Activated naive CD8-positive, alpha-beta T cell treated with anti-CD3 and anti-CD28 coated beads, Interleukin-2, amount 10 ng/mL, durations not matched to agents 7 days and 5 days (primary cell): ENCODE measurements at regions not wholly inside any gene's neighbourhood (a gene's known extent, or its start where the extent isn't known, plus 50 kb on each side); places are given as distances from the start of the nearest gene placed in this dataset.
A peak's percentile ranks its signal among the peaks of the same experiment; 100 is the strongest.

Source experiments
- ATAC-seq: fragments of 150-1000 bp; cut with Tn5 transposase; one replicate; pipeline ENCODE4 v1.10.0; 2021; ENCODE audit warnings: low read depth, moderate library complexity
- POLR2A ChIA-PET: fragments of 350-600 bp; sonication (Branson Sonifier 250); formaldehyde crosslinking; loops from one replicate; lab custom pipeline; 2021; ENCODE audit warnings: antibody characterized with exemption; lab: Charles Lee
- DNase-seq: peaks from one replicate; pipeline ENCODE4 v3.0.0; 2021
- H3K27ac Mint-ChIP-seq: one replicate; pipeline ENCODE4 v1.8.0; 2022; ENCODE audit warnings: mild to moderate bottlenecking, mixed read lengths
- H3K27me3 Mint-ChIP-seq: one replicate; pipeline ENCODE4 v1.8.0; 2022; ENCODE audit warnings: mild to moderate bottlenecking, moderate library complexity, mixed read lengths
- H3K36me3 Mint-ChIP-seq: one replicate; pipeline ENCODE4 v1.8.0; 2021; ENCODE audit warnings: mild to moderate bottlenecking, mixed read lengths
- H3K4me1 Mint-ChIP-seq: one replicate; pipeline ENCODE4 v1.8.0; 2021; ENCODE audit warnings: mixed read lengths
- H3K4me3 Mint-ChIP-seq: one replicate; pipeline ENCODE4 v1.8.0; 2022; ENCODE audit warnings: mild to moderate bottlenecking, moderate library complexity, mixed read lengths
- H3K9me3 Mint-ChIP-seq: one replicate; pipeline ENCODE4 v1.8.0; 2021; ENCODE audit warnings: mixed read lengths

- ATAC-seq, result no peak
- Mint-ChIP-seq H3K4me1 (no peaks in the 10 kb centered on the region), H3K27me3 (no peaks in the 10 kb centered on the region), H3K9me3 (peaks cover 1% of the 10 kb centered on the region), H3K4me3 (no peak overlapping the region), H3K36me3 (no peaks in the 10 kb centered on the region), H3K27ac (no peak overlapping the region)
- no peak for DNase-seq
- POLR2A ChIA-PET, result no interaction called here
Observed at GRCh38 chr4:151953795-151954372, 193.1 kb upstream of the GATB start.

- no peaks in the 10 kb centered on the region for H3K4me1 Mint-ChIP-seq
- no peaks in the 10 kb centered on the region for H3K27me3 Mint-ChIP-seq
- no peaks in the 10 kb centered on the region for H3K36me3 Mint-ChIP-seq
- POLR2A ChIA-PET, result no interaction called here
- DNase-seq, result no peak
- no peak for ATAC-seq
- no peak overlapping the region for H3K27ac Mint-ChIP-seq
- H3K4me3 Mint-ChIP-seq, result no peak overlapping the region
- peaks cover 1% of the 10 kb centered on the region for H3K9me3 Mint-ChIP-seq
Observed at GRCh38 chr4:151953312-151953711, 192.5 kb upstream of the GATB start.

GRCh38 chr4:151952711-151953254, 192.0 kb upstream of the GATB start:
- ATAC-seq, result no peak
- no peak overlapping the region for H3K4me3 Mint-ChIP-seq
- H3K36me3 Mint-ChIP-seq, result peaks cover 2% of the 10 kb centered on the region
- H3K27ac Mint-ChIP-seq, result no peak overlapping the region
- H3K4me1 Mint-ChIP-seq, result no peaks in the 10 kb centered on the region
- peaks cover 5% of the 10 kb centered on the region for H3K9me3 Mint-ChIP-seq
- POLR2A ChIA-PET, result no interaction called here
- H3K27me3 Mint-ChIP-seq, result no peaks in the 10 kb centered on the region
- no peak for DNase-seq

GRCh38 chr4:151952137-151952536, 191.3 kb upstream of the GATB start:
- no peak for ATAC-seq
- no peak overlapping the region for H3K4me3 Mint-ChIP-seq
- H3K36me3 Mint-ChIP-seq, result peaks cover 2% of the 10 kb centered on the region
- no peak for DNase-seq
- H3K4me1 Mint-ChIP-seq, result no peaks in the 10 kb centered on the region
- peaks cover 10% of the 10 kb centered on the region for H3K9me3 Mint-ChIP-seq
- no peak overlapping the region for H3K27ac Mint-ChIP-seq
- POLR2A ChIA-PET, result no interaction called here
- H3K27me3 Mint-ChIP-seq, result no peaks in the 10 kb centered on the region

- no peak overlapping the region for H3K4me3 Mint-ChIP-seq
- no peak overlapping the region for H3K27ac Mint-ChIP-seq
- DNase-seq, result no peak
- no peak for ATAC-seq
- POLR2A ChIA-PET, result no interaction called here
- H3K36me3 Mint-ChIP-seq, result peaks cover 2% of the 10 kb centered on the region
- no peaks in the 10 kb centered on the region for H3K27me3 Mint-ChIP-seq
- H3K4me1 Mint-ChIP-seq, result no peaks in the 10 kb centered on the region
- H3K9me3 Mint-ChIP-seq, result peaks cover 11% of the 10 kb centered on the region
Observed at GRCh38 chr4:151951671-151952050, 190.9 kb upstream of the GATB start.

- peaks cover 13% of the 10 kb centered on the region for H3K9me3 Mint-ChIP-seq
- H3K4me3 Mint-ChIP-seq, result no peak overlapping the region
- H3K36me3 Mint-ChIP-seq, result peaks cover 5% of the 10 kb centered on the region
- DNase-seq (no peak), ATAC-seq (no peak)
- no peaks in the 10 kb centered on the region for H3K4me1 Mint-ChIP-seq
- no peak overlapping the region for H3K27ac Mint-ChIP-seq
- H3K27me3 Mint-ChIP-seq, result no peaks in the 10 kb centered on the region
- POLR2A ChIA-PET, result no interaction called here
Observed at GRCh38 chr4:151950993-151951670, 190.3 kb upstream of the GATB start.

GRCh38 chr4:151948351-151949016, 187.7 kb upstream of the GATB start:
- ATAC-seq (no peak), DNase-seq (no peak)
- POLR2A ChIA-PET, result no interaction called here
- Mint-ChIP-seq H3K4me3 (no peak overlapping the region), H3K36me3 (peaks cover 11% of the 10 kb centered on the region), H3K4me1 (no peaks in the 10 kb centered on the region), H3K27ac (no peak overlapping the region), H3K9me3 (peaks cover 24% of the 10 kb centered on the region), H3K27me3 (no peaks in the 10 kb centered on the region)

GRCh38 chr4:151946718-151947117, 185.9 kb upstream of the GATB start:
- ATAC-seq (no peak), DNase-seq (no peak)
- Mint-ChIP-seq H3K4me3 (no peak overlapping the region), H3K27me3 (no peaks in the 10 kb centered on the region), H3K36me3 (peaks cover 11% of the 10 kb centered on the region), H3K27ac (no peak overlapping the region), H3K9me3 (peaks cover 26% of the 10 kb centered on the region), H3K4me1 (no peaks in the 10 kb centered on the region)
- POLR2A ChIA-PET, result no interaction called here

GRCh38 chr4:151942971-151943370, 182.2 kb upstream of the GATB start:
- Mint-ChIP-seq H3K27ac (no peak overlapping the region), H3K4me1 (peaks cover 10% of the 10 kb centered on the region), H3K36me3 (peaks cover 14% of the 10 kb centered on the region), H3K4me3 (no peak overlapping the region), H3K27me3 (no peaks in the 10 kb centered on the region), H3K9me3 (peaks cover 27% of the 10 kb centered on the region)
- ATAC-seq, result no peak
- POLR2A ChIA-PET, result no interaction called here
- no peak for DNase-seq

GRCh38 chr4:151940926-151941617, 180.3 kb upstream of the GATB start:
- ATAC-seq, result peak; percentile 40
- Mint-ChIP-seq H3K27me3 (no peaks in the 10 kb centered on the region), H3K9me3 (peaks cover 16% of the 10 kb centered on the region), H3K4me1 (peaks cover 10% of the 10 kb centered on the region), H3K4me3 (peak overlapping the region; percentile 5), H3K27ac (peak overlapping the region; percentile 72), H3K36me3 (peaks cover 11% of the 10 kb centered on the region)
- POLR2A ChIA-PET, result no interaction called here
- no peak for DNase-seq

- no peaks in the 10 kb centered on the region for H3K27me3 Mint-ChIP-seq
- H3K4me3 Mint-ChIP-seq, result no peak overlapping the region
- peaks cover 14% of the 10 kb centered on the region for H3K9me3 Mint-ChIP-seq
- peak; percentile 94 for ATAC-seq
- no peak overlapping the region for H3K27ac Mint-ChIP-seq
- H3K4me1 Mint-ChIP-seq, result peaks cover 10% of the 10 kb centered on the region
- peaks cover 10% of the 10 kb centered on the region for H3K36me3 Mint-ChIP-seq
- POLR2A ChIA-PET, result no interaction called here
- no peak for DNase-seq
Observed at GRCh38 chr4:151940291-151940690, 179.5 kb upstream of the GATB start.

GRCh38 chr4:151939670-151940069, 178.9 kb upstream of the GATB start:
- DNase-seq (no peak), ATAC-seq (no peak)
- Mint-ChIP-seq H3K4me1 (peaks cover 10% of the 10 kb centered on the region), H3K9me3 (peaks cover 12% of the 10 kb centered on the region), H3K27me3 (no peaks in the 10 kb centered on the region), H3K4me3 (no peak overlapping the region), H3K36me3 (peaks cover 10% of the 10 kb centered on the region), H3K27ac (no peak overlapping the region)
- POLR2A ChIA-PET, result no interaction called here

GRCh38 chr4:151935411-151935810, 174.6 kb upstream of the GATB start:
- POLR2A ChIA-PET, result no interaction called here
- ATAC-seq, result no peak
- Mint-ChIP-seq H3K9me3 (no peaks in the 10 kb centered on the region), H3K4me3 (no peak overlapping the region), H3K4me1 (peaks cover 3% of the 10 kb centered on the region), H3K27me3 (no peaks in the 10 kb centered on the region), H3K36me3 (peaks cover 2% of the 10 kb centered on the region), H3K27ac (no peak overlapping the region)
- no peak for DNase-seq
